ENCODE measurements at regions not wholly inside any gene's neighbourhood (a gene's known extent, or its start where the extent isn't known, plus 50 kb on each side); places are given as distances from the start of the nearest gene placed in this dataset.

DNA sequence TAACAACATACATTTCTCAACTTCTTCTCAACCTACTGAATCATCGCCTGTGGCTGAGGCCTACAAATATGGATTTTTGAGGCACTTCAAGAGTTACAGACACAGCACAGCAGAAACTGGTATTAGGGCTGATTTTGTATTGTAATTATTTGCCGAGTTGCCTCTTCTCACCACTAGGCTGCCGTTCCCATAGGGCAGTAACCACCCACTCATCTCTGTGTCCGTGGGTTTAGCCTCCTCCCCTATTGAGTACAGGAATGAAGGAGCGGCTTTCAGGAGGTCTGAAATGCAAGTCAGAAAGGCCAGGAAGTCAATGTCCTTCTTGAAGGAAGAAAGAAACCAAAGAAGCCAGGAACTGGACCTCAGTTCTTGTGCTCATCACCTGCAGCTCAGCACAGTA is 220.8 kb downstream of the MTHFS start:
- peak; percentile 20 for TF ChIP-seq CTCF (conservative IDR thresholded peaks at IDR 0.05; ENCODE audit: low read depth, low read length)
- DNase-seq (ENCODE audit: low read depth) = no peak
- no peak overlapping the region for H3K4me3 ChIP-seq (ENCODE audit: low read length)

- H3K4me3 ChIP-seq (ENCODE audit: low read length) = no peak overlapping the region
- DNase-seq (ENCODE audit: low read depth) = no peak
- no peak for TF ChIP-seq CTCF (conservative IDR thresholded peaks at IDR 0.05; ENCODE audit: low read depth, low read length)
Measured at GRCh38 chr15:79676621-79677020, 220.2 kb downstream of the MTHFS start.

- no peak overlapping the region for H3K4me3 ChIP-seq (ENCODE audit: low read length)
- no peak for TF ChIP-seq CTCF (conservative IDR thresholded peaks at IDR 0.05; ENCODE audit: low read depth, low read length)
- DNase-seq (ENCODE audit: low read depth) = no peak
Measured at GRCh38 chr15:79677241-79677640, 219.6 kb downstream of the MTHFS start.

DNA sequence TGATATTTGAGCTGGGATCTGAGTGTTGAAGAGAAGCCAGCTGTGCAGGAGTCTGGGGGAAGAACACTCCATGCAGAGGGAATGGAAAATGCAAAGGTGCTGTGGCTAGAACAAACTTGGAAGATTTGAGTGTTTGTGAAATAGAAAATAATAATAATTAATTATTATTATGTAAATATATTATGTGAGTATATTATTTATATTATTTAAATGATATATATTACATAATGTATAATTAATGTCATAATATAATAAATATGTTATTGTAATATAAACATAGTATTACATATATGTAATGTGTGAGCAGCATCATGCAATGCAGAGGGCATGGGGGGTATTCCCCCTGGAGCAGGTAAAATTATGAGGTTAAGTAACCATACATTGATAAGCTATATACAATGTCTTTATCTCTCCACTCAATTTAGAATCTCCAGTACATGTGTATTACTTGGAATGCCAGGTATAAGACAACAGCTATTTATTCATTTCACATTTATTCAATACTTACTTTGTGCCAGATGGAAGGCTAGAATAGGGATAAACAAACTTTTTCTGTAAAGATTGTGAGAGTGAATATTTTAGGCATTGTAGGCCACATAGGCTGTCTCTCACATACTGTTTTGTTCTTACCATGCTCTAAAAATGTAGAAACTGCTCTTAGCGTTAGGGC is 218.6 kb downstream of the MTHFS start:
- H3K4me3 ChIP-seq (ENCODE audit: low read length) = no peak overlapping the region
- TF ChIP-seq CTCF (conservative IDR thresholded peaks at IDR 0.05; ENCODE audit: low read depth, low read length) = no peak
- no peak for DNase-seq (ENCODE audit: low read depth)

- DNase-seq (ENCODE audit: low read depth) = peak; percentile 28
- no peak for TF ChIP-seq CTCF (conservative IDR thresholded peaks at IDR 0.05; ENCODE audit: low read depth, low read length)
- no peak overlapping the region for H3K4me3 ChIP-seq (ENCODE audit: low read length)
Measured at GRCh38 chr15:79680720-79681119, 216.1 kb downstream of the MTHFS start.

- no peak overlapping the region for H3K4me3 ChIP-seq (ENCODE audit: low read length)
- peak; percentile 13 for DNase-seq (ENCODE audit: low read depth)
- TF ChIP-seq CTCF (conservative IDR thresholded peaks at IDR 0.05; ENCODE audit: low read depth, low read length) = no peak
Measured at GRCh38 chr15:79682285-79682684, 214.5 kb downstream of the MTHFS start.

GRCh38 chr15:79682851-79683288 is 213.9 kb downstream of the MTHFS start:
- H3K4me3 ChIP-seq (ENCODE audit: low read length) = no peak overlapping the region
- TF ChIP-seq CTCF (conservative IDR thresholded peaks at IDR 0.05; ENCODE audit: low read depth, low read length) = no peak
- DNase-seq (ENCODE audit: low read depth) = no peak

All from retinal pigment epithelial cell (primary cell).